CD4-positive, alpha-beta T cell treated with Interferon alpha-2 for 1 hour (primary cell): ENCODE measurements at regions not wholly inside any gene's neighbourhood (a gene's known extent, or its start where the extent isn't known, plus 50 kb on each side); places are given as distances from the start of the nearest gene placed in this dataset.

Experiments
- DNase-seq, 2 donors: peaks; one replicate each; pipeline ENCODE4 v3.0.0-alpha.2; 2020 to 2022

DNA sequence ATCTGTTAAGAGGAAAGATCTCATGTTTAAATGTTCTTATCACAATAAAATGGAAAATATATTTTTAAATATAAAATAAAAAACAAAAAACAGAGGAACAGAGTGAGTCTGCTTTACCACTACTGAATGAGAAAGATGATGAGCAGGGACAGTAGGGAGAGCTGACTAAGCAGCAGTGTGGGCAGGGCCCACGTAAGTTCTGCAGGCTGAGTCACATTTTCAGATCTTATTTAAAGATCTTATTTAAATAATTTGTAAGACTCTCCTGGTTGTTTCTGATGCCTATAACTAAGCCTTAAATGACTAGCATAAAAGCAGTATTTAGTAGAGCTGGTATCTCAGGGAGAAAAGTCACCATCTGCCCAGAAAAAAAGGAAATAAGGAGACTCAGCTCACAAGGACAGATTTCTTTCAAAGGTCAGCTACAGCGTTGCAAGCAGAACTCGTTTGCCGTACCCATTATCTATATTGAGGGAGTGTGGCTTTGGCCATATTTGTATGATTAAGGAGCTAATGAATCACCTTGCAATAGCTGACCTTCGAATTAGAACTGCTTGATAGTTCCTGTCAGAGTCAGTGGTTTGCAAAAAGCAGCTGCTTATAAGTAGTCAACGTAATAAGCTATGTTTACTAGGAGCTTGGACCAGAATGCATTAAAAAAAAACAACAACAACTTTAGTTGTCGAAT, 322.1 kb upstream of the CHAC2 start:
- no peak for DNase-seq

DNA sequence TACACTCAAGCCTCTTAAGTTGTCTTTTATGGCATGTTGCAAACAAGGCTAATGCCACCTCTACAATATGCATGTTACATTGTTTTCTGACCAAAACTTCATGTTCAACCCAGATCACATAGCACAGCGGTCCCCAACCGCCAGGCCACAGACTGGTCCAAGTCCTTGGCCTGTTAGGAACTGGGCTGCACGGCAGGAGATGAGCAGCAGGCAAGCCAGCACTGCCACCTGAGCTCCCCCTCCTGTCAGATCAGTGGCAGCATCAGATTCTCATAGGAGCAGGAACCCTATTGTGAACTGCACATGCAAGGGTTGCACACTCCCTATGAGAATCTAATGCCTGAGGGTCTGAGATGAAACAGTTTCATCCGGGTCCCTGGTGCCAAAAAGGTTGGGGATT, 324.8 kb upstream of the CHAC2 start:
- DNase-seq, result no peak

DNA sequence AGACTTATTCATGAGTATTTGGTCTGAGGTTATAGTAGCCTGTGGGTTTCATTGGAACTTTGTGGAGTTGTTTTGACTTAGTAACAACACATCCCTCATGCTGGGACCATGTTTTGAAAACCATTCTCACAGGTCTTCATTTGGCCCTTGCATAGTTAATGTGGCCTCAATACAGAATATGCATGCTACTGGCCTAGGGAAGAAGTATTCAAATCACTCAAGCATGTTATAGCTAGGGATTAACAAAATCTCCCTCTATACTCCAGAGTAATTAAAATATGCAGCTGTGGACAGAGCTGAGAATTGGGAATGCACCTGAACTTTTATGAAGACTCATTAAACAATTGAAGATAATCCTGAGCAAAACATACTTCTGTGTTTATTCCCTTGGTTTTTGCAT, 325.5 kb upstream of the CHAC2 start:
- DNase-seq, result no peak

DNA sequence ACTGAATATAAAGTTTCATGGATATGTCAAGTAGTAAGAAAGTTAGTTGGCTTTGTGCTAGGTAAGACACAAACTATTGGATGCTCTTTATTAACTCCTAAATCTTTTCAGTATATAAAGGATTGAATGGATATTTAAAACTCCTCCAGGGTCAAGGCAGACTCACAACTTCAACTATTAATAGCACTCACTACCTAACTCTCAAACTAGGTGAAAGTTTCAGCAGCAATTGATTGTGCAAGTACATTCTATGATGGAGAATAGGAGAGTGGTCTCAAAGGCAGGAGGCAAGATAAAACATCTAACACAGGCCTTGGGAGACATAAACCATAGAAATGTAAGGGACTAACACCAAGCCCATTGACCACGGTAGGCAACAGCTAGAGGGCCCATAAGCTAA, 328.9 kb upstream of the CHAC2 start:
- DNase-seq, result no peak

DNA sequence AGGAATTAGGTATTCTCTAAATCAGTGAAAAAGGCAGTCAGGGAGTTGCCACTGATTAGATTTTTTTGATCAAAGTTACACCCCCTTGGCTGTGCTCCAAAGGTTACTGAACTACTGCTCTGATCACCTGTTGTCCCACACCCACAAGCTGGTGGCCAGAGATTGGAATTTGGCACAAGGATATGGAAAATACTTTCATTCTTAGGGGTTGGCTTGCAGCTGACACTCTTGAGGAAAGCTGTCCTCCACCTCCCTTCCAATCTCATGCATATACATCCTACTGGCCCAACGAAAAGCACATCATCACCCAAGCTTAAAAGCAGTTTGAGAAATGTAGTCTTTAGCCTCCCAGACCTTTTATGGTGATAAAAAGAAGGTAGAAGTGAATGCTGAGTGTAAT, 329.5 kb upstream of the CHAC2 start:
- no peak for DNase-seq

DNA sequence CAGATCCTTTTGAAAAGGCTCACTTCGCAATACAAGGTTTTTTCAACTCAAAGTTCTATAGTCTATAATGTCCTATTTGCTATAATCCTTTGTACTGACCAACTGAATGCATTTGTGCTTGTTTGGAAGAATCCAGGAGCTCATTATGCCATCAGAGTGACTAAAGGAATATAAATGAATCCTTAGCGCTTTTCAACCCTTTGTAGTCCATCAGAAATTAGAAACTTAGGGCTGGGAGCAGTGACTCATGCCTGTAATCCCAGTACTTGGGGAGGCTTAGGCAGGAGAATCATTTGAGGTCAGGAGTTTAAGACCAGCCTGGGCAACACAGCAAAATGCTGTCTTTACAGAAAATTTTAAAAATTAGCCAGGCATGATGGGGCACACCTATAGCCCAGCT, 330.2 kb upstream of the CHAC2 start:
- DNase-seq, result no peak

GRCh38 chr2:53436882-53437281, 330.7 kb upstream of the CHAC2 start:
- no peak for DNase-seq

GRCh38 chr2:53435610-53436009, 332.0 kb upstream of the CHAC2 start:
- DNase-seq, result no peak

GRCh38 chr2:53434466-53434865, 333.1 kb upstream of the CHAC2 start:
- no peak for DNase-seq

DNA sequence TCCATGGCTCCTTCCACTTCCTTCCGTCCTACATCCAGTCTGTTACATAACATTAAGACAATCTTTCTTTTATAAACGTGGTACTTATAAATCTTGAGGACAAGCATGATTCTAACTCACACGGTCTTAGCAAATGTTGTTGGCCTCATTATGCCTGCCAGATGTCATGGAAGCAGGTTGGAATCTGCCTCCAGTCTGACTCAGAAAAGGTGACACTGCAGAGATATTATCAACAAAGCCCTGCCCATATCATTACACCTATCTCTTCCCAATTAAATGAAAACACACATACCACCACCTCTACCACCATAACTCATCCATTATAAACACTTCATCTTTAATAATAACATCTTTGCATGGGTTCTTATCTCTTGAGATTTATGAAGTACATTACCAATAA, 334.7 kb upstream of the CHAC2 start:
- no peak for DNase-seq

- no peak for DNase-seq
Observed at GRCh38 chr2:53429901-53430300, 337.7 kb upstream of the CHAC2 start.

- DNase-seq, result no peak
Observed at GRCh38 chr2:53424902-53425301, 342.7 kb upstream of the CHAC2 start.

- no peak for DNase-seq
Observed at GRCh38 chr2:53423465-53423864, 344.1 kb upstream of the CHAC2 start.

- DNase-seq, result no peak
Observed at GRCh38 chr2:53422979-53423378, 344.6 kb upstream of the CHAC2 start.

DNA sequence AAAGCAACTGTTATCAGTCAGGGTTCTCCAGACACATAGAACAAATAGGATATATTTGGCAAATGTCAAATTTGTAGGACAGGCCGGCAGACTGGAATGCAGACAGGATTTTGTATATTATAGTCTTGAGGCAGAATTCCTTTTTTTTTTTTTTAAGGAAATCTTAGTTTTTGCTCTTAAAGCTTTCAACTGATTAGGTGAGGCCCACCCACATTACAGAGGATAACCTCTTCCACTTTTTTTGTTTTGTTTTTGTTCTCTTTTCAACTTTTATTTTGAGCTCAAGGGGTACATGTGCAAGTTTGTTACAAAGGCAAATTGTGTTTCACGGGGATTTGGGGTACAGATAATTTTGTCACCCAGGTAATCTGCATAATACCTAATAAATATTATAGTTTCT, 350.2 kb upstream of the CHAC2 start:
- DNase-seq, result no peak

DNA sequence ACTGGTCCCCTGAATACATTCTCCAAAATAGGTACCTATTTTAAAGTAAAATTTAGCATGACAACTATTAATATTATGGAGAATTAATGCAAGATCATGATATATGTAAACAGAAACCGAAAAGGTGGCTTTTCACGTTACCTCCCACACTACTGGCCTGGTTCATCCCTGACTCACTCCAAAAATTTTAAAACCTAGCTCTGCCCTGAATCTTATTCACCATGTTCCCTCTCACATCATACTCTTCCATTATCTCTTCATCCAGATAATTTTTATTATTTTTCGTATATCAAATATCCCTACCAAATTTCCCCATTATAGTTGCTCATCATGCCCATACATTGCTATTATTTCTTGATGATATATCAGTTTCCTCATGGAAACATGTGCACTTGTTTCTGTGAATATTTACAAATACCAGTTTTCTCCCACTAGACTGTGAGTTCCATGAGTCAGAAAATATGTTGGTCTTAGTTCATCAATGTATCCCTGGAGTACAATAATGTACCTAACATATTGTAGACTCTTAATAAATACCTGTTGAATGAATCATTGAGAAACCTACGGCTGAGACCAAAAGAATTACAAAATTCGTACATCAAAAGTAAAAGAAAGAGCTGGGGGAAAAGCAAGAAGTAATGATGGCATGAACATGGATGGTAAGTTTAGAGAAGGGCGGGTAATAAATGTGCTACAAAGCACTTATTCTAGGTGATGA, 360.1 kb upstream of the CHAC2 start:
- DNase-seq, result no peak

DNA sequence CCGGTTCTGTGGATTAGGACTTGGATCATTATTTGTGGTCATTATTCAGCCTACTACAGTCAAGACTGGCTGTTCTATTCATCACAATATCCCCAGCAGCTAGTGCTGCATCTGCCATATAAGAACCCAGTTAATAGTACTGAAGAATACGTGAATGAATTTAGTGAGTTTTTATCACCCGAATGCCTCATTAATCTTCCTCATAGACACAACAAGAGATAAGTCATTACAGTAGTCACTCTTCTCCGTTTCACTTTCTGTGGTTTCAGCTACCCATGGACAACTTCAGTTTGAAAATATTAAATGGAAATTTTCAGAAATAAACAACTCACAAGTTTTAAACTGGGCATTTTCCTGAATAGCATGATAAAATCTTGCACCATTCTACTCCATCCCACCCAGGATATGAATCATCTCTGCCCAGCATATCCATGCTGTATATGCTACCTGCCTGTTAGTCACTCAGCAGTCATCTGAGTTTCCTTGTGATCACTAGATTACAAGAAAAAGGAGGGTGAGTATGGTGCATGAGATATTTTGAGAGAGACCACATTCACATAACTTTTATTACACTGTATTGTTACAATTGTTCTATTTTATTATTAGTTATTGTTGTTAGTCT, 363.7 kb upstream of the CHAC2 start:
- DNase-seq, result no peak

GRCh38 chr2:53397085-53397484, 370.5 kb upstream of the CHAC2 start:
- no peak for DNase-seq

DNA sequence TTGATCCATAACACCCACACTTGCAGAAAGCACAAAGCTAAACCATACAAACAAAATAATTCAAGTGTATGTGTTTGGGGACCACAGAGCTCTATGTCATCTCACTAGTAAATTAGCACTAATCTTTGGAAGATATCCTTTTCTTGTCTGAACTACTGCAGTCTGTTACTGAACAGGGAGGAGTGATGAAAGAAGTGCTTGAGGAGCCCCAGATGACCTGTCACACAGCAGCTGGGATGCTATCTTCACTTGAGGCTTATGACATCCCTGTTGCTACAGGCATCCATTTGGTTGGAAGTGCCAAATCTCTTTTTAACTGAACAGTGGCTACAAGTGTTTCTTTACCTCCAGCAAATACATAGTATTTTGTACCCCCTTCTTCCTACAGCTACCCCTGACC, 386.3 kb upstream of the CHAC2 start:
- DNase-seq, result no peak

DNA sequence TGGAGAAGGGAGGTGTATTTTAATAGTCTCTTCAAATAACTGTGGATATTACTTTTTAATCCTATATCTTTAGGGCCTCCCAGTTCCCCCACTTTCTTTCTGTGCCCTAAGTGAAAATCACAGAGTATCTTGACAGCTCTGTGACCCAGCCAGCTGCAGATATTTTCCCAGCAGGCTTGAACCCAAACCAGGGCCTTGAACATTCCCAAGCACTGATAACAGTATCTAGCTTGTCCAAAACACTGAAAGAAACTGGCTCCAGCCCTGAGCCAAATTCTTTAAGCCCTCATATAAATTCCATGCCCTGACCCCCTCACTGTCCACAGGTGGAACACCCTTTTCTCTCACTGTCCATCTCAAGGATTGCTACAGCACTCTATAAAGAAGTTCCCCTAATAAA, 388.1 kb upstream of the CHAC2 start:
- DNase-seq, result no peak

- DNase-seq, result no peak
Observed at GRCh38 chr2:53378791-53379190, 388.8 kb upstream of the CHAC2 start.

DNA sequence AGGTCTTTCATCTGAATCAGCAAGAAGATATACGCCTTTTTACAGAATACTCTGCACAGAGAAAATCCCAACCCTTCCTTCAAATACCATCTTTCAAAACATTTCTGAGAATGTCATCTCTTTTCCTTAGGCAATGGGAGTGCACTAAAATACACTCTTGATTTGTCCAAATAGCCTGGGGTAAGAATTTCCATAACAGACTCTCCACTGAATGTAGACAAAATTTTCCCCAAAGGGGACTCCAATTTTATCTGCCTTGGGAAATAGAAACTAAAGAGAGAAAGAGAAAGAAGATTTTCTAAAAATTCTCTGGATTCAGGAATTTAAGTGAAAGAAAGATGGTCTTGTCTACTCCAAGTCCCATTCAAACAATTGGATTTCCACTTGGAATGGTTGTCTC, 394.5 kb upstream of the CHAC2 start:
- no peak for DNase-seq

- no peak for DNase-seq
Observed at GRCh38 chr2:53366543-53366942, 401.1 kb upstream of the CHAC2 start.

DNA sequence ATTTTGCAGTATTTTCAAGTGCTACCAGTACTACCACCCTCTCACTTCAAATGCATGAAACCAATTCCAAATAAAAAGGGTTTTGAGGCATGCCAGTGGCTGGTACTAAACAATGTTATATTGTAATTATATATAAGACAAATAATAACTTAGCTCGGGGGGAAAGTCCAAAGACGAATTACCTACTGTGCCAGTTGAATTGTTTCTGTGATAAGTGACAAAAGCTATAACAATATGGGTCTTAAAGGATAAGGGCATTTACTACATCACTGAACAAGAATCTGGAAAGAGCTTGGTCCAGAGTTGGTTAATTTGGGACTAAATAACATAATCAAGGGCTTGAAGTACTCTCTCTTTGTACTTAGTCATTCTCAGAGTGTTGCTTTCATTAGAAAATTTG, 404.7 kb upstream of the CHAC2 start:
- no peak for DNase-seq
